A549 (cell line): ENCODE measurements at regions not wholly inside any gene's neighbourhood (a gene's known extent, or its start where the extent isn't known, plus 50 kb on each side); places are given as distances from the start of the nearest gene placed in this dataset.

Source experiments
- ATAC-seq, 2 experiments: fragments of 200-7000 bp in 1 of 2; fragments of >200 bp in 1 of 2; cut with Nextera tagmentation in 1 of 2; cut with Tn5 transposase in 1 of 2; 3 replicates each; pipeline versions ENCODE4 v1.8.0 to v1.9.1; 2018 to 2020; ENCODE audit warnings: mild to moderate bottlenecking in 1 of 2, moderate library complexity in 1 of 2
- CTCF ChIA-PET: fragments of 300-600 bp; sonication (Branson Sonifier 250); formaldehyde crosslinking; extraction: SDS; loops from one replicate; lab custom pipeline; 2021; ENCODE audit warnings: antibody characterized with exemption, inconsistent platforms; lab: Yijun Ruan, JAX
- POLR2A ChIA-PET: fragments of 350-600 bp; formaldehyde crosslinking; extraction: SDS; loops from one replicate; lab custom pipeline; 2021; ENCODE audit warnings: antibody characterized with exemption, inconsistent platforms; lab: Yijun Ruan, JAX
- DNase-seq, 2 experiments: peaks; one replicate each; pipeline versions ENCODE4 v3.0.0 to v3.0.0-alpha.2; 2011 to 2016; ENCODE audit warnings: low read depth in 1 of 2, low spot score in 1 of 2
- FAIRE-seq: peaks from 2 replicates; lab custom pipeline; 2011; peaks lifted over from hg19 to GRCh38; lab: Jason Lieb, UNC
- H3K27ac ChIP-seq, 2 experiments: fragments of >200 bp; sonication (Bioruptor Twin); formaldehyde crosslinking; 3 replicates each; pipeline ENCODE4 v1.5.1; 2016 to 2017
- H3K4me1 ChIP-seq: fragments of >200 bp; sonication (Bioruptor Twin); formaldehyde crosslinking; 3 replicates; pipeline ENCODE4 v1.6.1; 2016
- H3K4me2 ChIP-seq: fragments of >200 bp; sonication (Bioruptor Twin); formaldehyde crosslinking; 3 replicates; pipeline ENCODE4 v1.6.1; 2016
- H3K4me3 ChIP-seq: fragments of >200 bp; sonication (Bioruptor Twin); formaldehyde crosslinking; 3 replicates; pipeline ENCODE4 v1.5.1; 2016
- H3K9me3 ChIP-seq: fragments of >200 bp; sonication (Bioruptor Twin); formaldehyde crosslinking; 3 replicates; pipeline ENCODE4 v1.6.1; 2016
- CBX2 ChIP-seq: fragments of 200-600 bp; sonication (generic); IDR thresholded peaks from 2 replicates; pipeline ENCODE4 v1.6.1; 2016; ENCODE audit warnings: low read depth, mild to moderate bottlenecking, borderline replicate concordance
- CBX8 ChIP-seq: fragments of 200-600 bp; sonication (generic); IDR thresholded peaks from 2 replicates; pipeline ENCODE4 v1.6.1; 2016
- CHD4 ChIP-seq: fragments of 200-600 bp; sonication (generic); IDR thresholded peaks from 2 replicates; pipeline ENCODE4 v1.6.1; 2016; ENCODE audit warnings: antibody characterized with exemption, mild to moderate bottlenecking, borderline replicate concordance
- EHF ChIP-seq: fragments of 250-450 bp; sonication (Bioruptor Pico); IDR thresholded peaks from 2 replicates; pipeline ENCODE4 v1.5.0; 2020; ENCODE audit warnings: mild to moderate bottlenecking
- EHMT2 ChIP-seq: fragments of 200-600 bp; sonication (generic); IDR thresholded peaks from 2 replicates; pipeline ENCODE4 v1.6.1; 2016; ENCODE audit warnings: antibody characterized with exemption, low read depth, mild to moderate bottlenecking, moderate library complexity
- ESRRA ChIP-seq: fragments of 150-350 bp; IDR thresholded peaks from 2 replicates; pipeline ENCODE4 v1.6.1; 2014; ENCODE audit warnings: mild to moderate bottlenecking, low read length, borderline replicate concordance
- FOSL2 ChIP-seq, 2 experiments: fragments of 450-650 bp in 1 of 2; fragments of >200 bp in 1 of 2; sonication (Bioruptor Twin) in 1 of 2; formaldehyde crosslinking; IDR thresholded peaks; 2 replicates each; pipeline versions ENCODE4 v1.5.0 to v1.6.1; 2016 to 2020; ENCODE audit warnings: mild to moderate bottlenecking in 1 of 2, moderate library complexity in 1 of 2
- FOXS1 ChIP-seq: fragments of 250-450 bp; sonication (Bioruptor Pico); IDR thresholded peaks from 2 replicates; pipeline ENCODE4 v1.5.0; 2020; ENCODE audit warnings: mild to moderate bottlenecking, moderate library complexity
- HEYL ChIP-seq: fragments of 250-450 bp; sonication (Bioruptor Pico); IDR thresholded peaks from 2 replicates; pipeline ENCODE4 v1.8.0; 2021; ENCODE audit warnings: mild to moderate bottlenecking, moderate library complexity
- HOXA7 ChIP-seq: fragments of 250-450 bp; sonication (Bioruptor Pico); IDR thresholded peaks from 2 replicates; pipeline ENCODE4 v1.5.0; 2020; ENCODE audit warnings: mild to moderate bottlenecking, moderate library complexity
- HOXB5 ChIP-seq: fragments of 250-450 bp; sonication (Bioruptor Pico); IDR thresholded peaks from 2 replicates; pipeline ENCODE4 v1.5.0; 2020; ENCODE audit warnings: mild to moderate bottlenecking, moderate library complexity
- JUNB ChIP-seq: fragments of >200 bp; sonication (Bioruptor Twin); formaldehyde crosslinking; IDR thresholded peaks from 2 replicates; pipeline ENCODE4 v1.6.1; 2016
- KDM1A ChIP-seq: fragments of 200-600 bp; sonication (generic); IDR thresholded peaks from 2 replicates; pipeline ENCODE4 v1.6.1; 2016; ENCODE audit warnings: low read depth, mild to moderate bottlenecking
- MAFK ChIP-seq: fragments of 450-650 bp; IDR thresholded peaks from 2 replicates; pipeline ENCODE4 v1.6.1; 2014; ENCODE audit not compliant: partially characterized antibody
- MYC ChIP-seq: IDR thresholded peaks from 2 replicates; pipeline ENCODE4 v1.6.1; 2012; ENCODE audit warnings: mild to moderate bottlenecking, inconsistent platforms, low read length, improper control_type of control experiment, borderline replicate concordance
- POLR2AphosphoS2 ChIP-seq: conservative IDR thresholded peaks from 2 replicates; pipeline ENCODE4 v1.6.1; 2012; ENCODE audit warnings: low read length, improper control_type of control experiment, inconsistent platforms
- RFX5 ChIP-seq: fragments of 450-650 bp; IDR thresholded peaks from 2 replicates; pipeline ENCODE4 v1.7.1; 2014; ENCODE audit warnings: antibody characterized with exemption, mild to moderate bottlenecking, moderate library complexity
- SREBF2 ChIP-seq: fragments of 450-650 bp; IDR thresholded peaks from 2 replicates; pipeline ENCODE4 v1.6.1; 2014; ENCODE audit warnings: mild to moderate bottlenecking, moderate library complexity
- TP53 ChIP-seq: fragments of 250-450 bp; sonication (Bioruptor Pico); IDR thresholded peaks from 2 replicates; pipeline ENCODE4 v1.5.0; 2021; ENCODE audit warnings: mild to moderate bottlenecking, moderate library complexity
- ZC3H11A ChIP-seq: fragments of 450-650 bp; IDR thresholded peaks from 2 replicates; pipeline ENCODE4 v1.6.1; 2014; ENCODE audit warnings: antibody characterized with exemption, mild to moderate bottlenecking
- ZFP36 ChIP-seq: fragments of 450-650 bp; IDR thresholded peaks from 2 replicates; pipeline ENCODE4 v1.6.1; 2014; ENCODE audit warnings: borderline replicate concordance; ENCODE audit not compliant: partially characterized antibody
- WGBS: methylation state at CpG from one replicate; pipeline ENCODE4 v1.1.6; 2017; ENCODE audit errors: missing lambda C conversion rate; 5-methylcytosine and 5-hydroxymethylcytosine counted together
- TF ChIP-seq, protein P1 (sequence below): IDR thresholded peaks from 2 replicates; pipeline ENCODE4 v1.6.1; 2012
- TF ChIP-seq, protein P2 (sequence below): fragments of >200 bp; sonication (Bioruptor Twin); formaldehyde crosslinking; IDR thresholded peaks from 2 replicates; pipeline ENCODE4 v1.6.1; 2016

- CTCF ChIA-PET = no interaction called here
- WGBS = under 1% methylated on average over 8 of the region's 8 CpGs
Measured at GRCh38 chr10:2439000-2439399, 628.3 kb upstream of the PFKP start.

DNA sequence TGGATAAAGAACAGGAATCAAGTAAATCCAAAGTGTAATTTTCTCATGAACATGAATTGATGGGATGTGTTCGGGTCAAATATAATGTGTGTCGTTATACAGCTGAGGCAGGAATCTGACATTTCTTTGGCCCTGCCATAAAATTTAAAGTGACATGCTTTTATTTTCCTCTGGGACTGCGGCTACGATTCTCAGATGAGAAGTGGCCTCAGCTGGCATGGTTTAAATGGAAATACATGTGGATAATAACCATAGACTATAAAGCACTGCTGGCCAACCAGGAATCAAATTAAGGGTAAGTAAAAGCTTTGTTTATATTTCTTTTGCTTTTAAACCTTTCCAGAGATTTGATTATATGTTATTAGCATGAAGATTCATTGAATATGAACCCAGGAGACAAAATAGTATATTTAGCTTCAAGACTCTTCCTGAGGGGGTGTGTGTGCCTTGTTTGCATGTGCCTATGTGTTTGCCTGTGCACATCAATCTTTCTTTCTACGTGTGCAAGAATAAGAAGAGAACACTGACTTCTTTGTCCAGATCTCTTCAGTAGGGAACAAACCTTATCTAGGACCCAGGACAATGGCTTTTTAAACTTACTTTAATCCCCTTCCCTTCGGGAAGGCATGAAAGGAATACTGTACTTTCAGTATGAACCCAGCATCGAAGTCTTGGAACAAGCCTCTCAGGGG is 629.0 kb upstream of the PFKP start:
- CTCF ChIA-PET = no interaction called here
- Histone ChIP-seq H3K4me1 (no peaks in the 10 kb centered on the region), H3K27ac (no peak overlapping the region), H3K9me3 (no peaks in the 10 kb centered on the region), H3K4me3 (no peak overlapping the region), H3K4me2 (no peak overlapping the region)
- POLR2A ChIA-PET = no interaction called here
- FAIRE-seq (no peak), DNase-seq (no peak)
- under 1% methylated on average over 7 of the region's 7 CpGs for WGBS
- no peak for TF ChIP-seq HEYL (CRISPR knock-in tag)
- no peak for TF ChIP-seq POLR2AphosphoS2
- TF ChIP-seq CBX8 = no peak
- TF ChIP-seq ZFP36 = no peak
- no peak for TF ChIP-seq EHMT2
- no peak for TF ChIP-seq CBX2
- TF ChIP-seq EHF (CRISPR knock-in tag) = no peak
- no peak for TF ChIP-seq FOXS1 (CRISPR knock-in tag)
- no peak for TF ChIP-seq MAFK
- no peak for TF ChIP-seq SREBF2
- TF ChIP-seq ESRRA = no peak
- TF ChIP-seq, protein P1, sequence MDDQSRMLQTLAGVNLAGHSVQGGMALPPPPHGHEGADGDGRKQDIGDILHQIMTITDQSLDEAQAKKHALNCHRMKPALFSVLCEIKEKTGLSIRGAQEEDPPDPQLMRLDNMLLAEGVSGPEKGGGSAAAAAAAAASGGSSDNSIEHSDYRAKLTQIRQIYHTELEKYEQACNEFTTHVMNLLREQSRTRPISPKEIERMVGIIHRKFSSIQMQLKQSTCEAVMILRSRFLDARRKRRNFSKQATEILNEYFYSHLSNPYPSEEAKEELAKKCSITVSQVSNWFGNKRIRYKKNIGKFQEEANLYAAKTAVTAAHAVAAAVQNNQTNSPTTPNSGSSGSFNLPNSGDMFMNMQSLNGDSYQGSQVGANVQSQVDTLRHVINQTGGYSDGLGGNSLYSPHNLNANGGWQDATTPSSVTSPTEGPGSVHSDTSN = no peak
- TF ChIP-seq ZC3H11A = no peak
- TF ChIP-seq CHD4 = no peak
- TF ChIP-seq, all 56 proteins: peak for 0
- ATAC-seq = no peak

More at GRCh38 chr10:2439000-2439399, 628.3 kb upstream of the PFKP start:
- H3K9me3 ChIP-seq = no peaks in the 10 kb centered on the region
- ATAC-seq (no peak), FAIRE-seq (no peak), DNase-seq (no peak)
- H3K4me2 ChIP-seq = no peak overlapping the region
- POLR2A ChIA-PET = no interaction called here
- H3K4me1 ChIP-seq = no peaks in the 10 kb centered on the region
- no peak overlapping the region for H3K27ac ChIP-seq
- TF ChIP-seq JUNB = no peak
- TF ChIP-seq, protein P2, sequence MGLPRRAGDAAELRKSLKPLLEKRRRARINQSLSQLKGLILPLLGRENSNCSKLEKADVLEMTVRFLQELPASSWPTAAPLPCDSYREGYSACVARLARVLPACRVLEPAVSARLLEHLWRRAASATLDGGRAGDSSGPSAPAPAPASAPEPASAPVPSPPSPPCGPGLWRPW = no peak
- TF ChIP-seq FOSL2 (IDR thresholded peaks at IDR 0.05) = no peak
- no peak for TF ChIP-seq FOSL2 (CRISPR knock-in tag; IDR thresholded peaks at IDR 0.05)
- no peak for TF ChIP-seq TP53 (CRISPR knock-in tag)
- TF ChIP-seq CBX2 = no peak
- no peak overlapping the region for H3K4me3 ChIP-seq

GRCh38 chr10:2436933-2437332 is 630.4 kb upstream of the PFKP start:
- no peak overlapping the region for H3K4me3 ChIP-seq
- 33% methylated on average over 11 of the region's 11 CpGs for WGBS
- no peak overlapping the region for H3K27ac ChIP-seq
- no peaks in the 10 kb centered on the region for H3K9me3 ChIP-seq
- FAIRE-seq (no peak), DNase-seq (no peak), ATAC-seq (no peak)
- no peak overlapping the region for H3K4me2 ChIP-seq
- no peaks in the 10 kb centered on the region for H3K4me1 ChIP-seq
- TF ChIP-seq KDM1A = no peak
- TF ChIP-seq HOXA7 (CRISPR knock-in tag) = no peak
- no peak for TF ChIP-seq MYC
- TF ChIP-seq EHF (CRISPR knock-in tag) = no peak
- no peak for TF ChIP-seq RFX5
- TF ChIP-seq HOXB5 (CRISPR knock-in tag) = no peak
- POLR2A ChIA-PET = no interaction called here
- CTCF ChIA-PET = no interaction called here
